Loucy (cell line): ENCODE measurements at regions not wholly inside any gene's neighbourhood (a gene's known extent, or its start where the extent isn't known, plus 50 kb on each side); places are given as distances from the start of the nearest gene placed in this dataset.

Experiments
- H2AFZ ChIP-seq: fragments of 200-600 bp; sonication (generic); 2 replicates; pipeline ENCODE4 v1.6.0; 2016; ENCODE audit warnings: antibody characterized with exemption, mild to moderate bottlenecking, low read length, moderate library complexity
- H3F3A ChIP-seq: fragments of 200-600 bp; 2 replicates; pipeline ENCODE4 v1.6.0; 2016; ENCODE audit warnings: antibody characterized with exemption, low read depth, mild to moderate bottlenecking
- H3K27me3 ChIP-seq: fragments of 200-600 bp; sonication (generic); 2 replicates; pipeline ENCODE4 v1.6.1; 2014; ENCODE audit warnings: low read length, mild to moderate bottlenecking; ENCODE audit not compliant: insufficient read depth, poor library complexity, severe bottlenecking
- H3K36me3 ChIP-seq: fragments of 200-600 bp; sonication (generic); 2 replicates; pipeline ENCODE4 v1.6.1; 2016; ENCODE audit warnings: low read length; ENCODE audit not compliant: insufficient read depth
- H3K4me1 ChIP-seq: fragments of 200-600 bp; sonication (generic); 2 replicates; pipeline ENCODE4 v1.5.1; 2014; ENCODE audit warnings: low read length, mild to moderate bottlenecking; ENCODE audit not compliant: insufficient read depth, poor library complexity, severe bottlenecking
- H3K4me2 ChIP-seq: fragments of 200-600 bp; sonication (generic); 2 replicates; pipeline ENCODE4 v1.6.0; 2014; ENCODE audit warnings: antibody characterized with exemption, low read length, low read depth, mild to moderate bottlenecking; ENCODE audit not compliant: poor library complexity, severe bottlenecking
- H3K4me3 ChIP-seq: fragments of 200-600 bp; sonication (generic); 2 replicates; pipeline ENCODE4 v1.5.1; 2014; ENCODE audit warnings: low read length, mild to moderate bottlenecking, mixed read lengths; ENCODE audit not compliant: poor library complexity, severe bottlenecking
- H3K79me2 ChIP-seq: fragments of 200-600 bp; sonication (generic); 2 replicates; pipeline ENCODE4 v1.6.1; 2014; ENCODE audit warnings: low read length; ENCODE audit not compliant: insufficient read depth
- H3K9ac ChIP-seq: fragments of 200-600 bp; sonication (generic); 2 replicates; pipeline ENCODE4 v1.6.0; 2014; ENCODE audit warnings: mild to moderate bottlenecking, low read depth, low read length, moderate library complexity; ENCODE audit not compliant: poor library complexity, severe bottlenecking
- H3K9me2 ChIP-seq: fragments of 200-600 bp; sonication (generic); replicated peaks from 2 replicates; pipeline ENCODE4 v1.6.1; 2016; ENCODE audit warnings: low read depth, low read length, mixed read lengths
- H3K9me3 ChIP-seq: fragments of 200-600 bp; sonication (generic); 2 replicates; pipeline ENCODE4 v1.6.1; 2014; ENCODE audit warnings: mild to moderate bottlenecking, antibody characterized with exemption, low read length, low read depth; ENCODE audit not compliant: insufficient read depth
- H4K20me1 ChIP-seq: fragments of 200-600 bp; sonication (generic); 2 replicates; pipeline ENCODE4 v1.6.0; 2014; ENCODE audit warnings: antibody characterized with exemption, low read length, mild to moderate bottlenecking; ENCODE audit not compliant: insufficient read depth, poor library complexity, severe bottlenecking
- EZH2phosphoT487 ChIP-seq: fragments of 200-600 bp; IDR thresholded peaks from 2 replicates; pipeline ENCODE4 v1.6.1; 2018; ENCODE audit warnings: antibody characterized with exemption, mild to moderate bottlenecking, moderate library complexity, borderline replicate concordance
- TF ChIP-seq, protein P1 (sequence below): fragments of 200-600 bp; sonication (generic); conservative IDR thresholded peaks from 2 replicates; pipeline ENCODE4 v1.5.1; 2014; ENCODE audit warnings: mild to moderate bottlenecking, antibody characterized with exemption, low read length

GRCh38 chr22:22130953-22131608, 113.5 kb upstream of the VPREB1 start:
- H3K27me3 ChIP-seq: no peaks in the 10 kb centered on the region

GRCh38 chr22:22129387-22129786, 115.2 kb upstream of the VPREB1 start:
- TF ChIP-seq, protein P1, sequence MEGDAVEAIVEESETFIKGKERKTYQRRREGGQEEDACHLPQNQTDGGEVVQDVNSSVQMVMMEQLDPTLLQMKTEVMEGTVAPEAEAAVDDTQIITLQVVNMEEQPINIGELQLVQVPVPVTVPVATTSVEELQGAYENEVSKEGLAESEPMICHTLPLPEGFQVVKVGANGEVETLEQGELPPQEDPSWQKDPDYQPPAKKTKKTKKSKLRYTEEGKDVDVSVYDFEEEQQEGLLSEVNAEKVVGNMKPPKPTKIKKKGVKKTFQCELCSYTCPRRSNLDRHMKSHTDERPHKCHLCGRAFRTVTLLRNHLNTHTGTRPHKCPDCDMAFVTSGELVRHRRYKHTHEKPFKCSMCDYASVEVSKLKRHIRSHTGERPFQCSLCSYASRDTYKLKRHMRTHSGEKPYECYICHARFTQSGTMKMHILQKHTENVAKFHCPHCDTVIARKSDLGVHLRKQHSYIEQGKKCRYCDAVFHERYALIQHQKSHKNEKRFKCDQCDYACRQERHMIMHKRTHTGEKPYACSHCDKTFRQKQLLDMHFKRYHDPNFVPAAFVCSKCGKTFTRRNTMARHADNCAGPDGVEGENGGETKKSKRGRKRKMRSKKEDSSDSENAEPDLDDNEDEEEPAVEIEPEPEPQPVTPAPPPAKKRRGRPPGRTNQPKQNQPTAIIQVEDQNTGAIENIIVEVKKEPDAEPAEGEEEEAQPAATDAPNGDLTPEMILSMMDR: no peak
- no peak for TF ChIP-seq EZH2phosphoT487

More at GRCh38 chr22:22130953-22131608, 113.5 kb upstream of the VPREB1 start:
- Histone ChIP-seq H4K20me1 (no peaks in the 10 kb centered on the region), H3F3A (no peaks in the 10 kb centered on the region), H2AFZ (no peak overlapping the region), H3K9ac (no peak overlapping the region), H3K79me2 (peaks cover 57% of the 10 kb centered on the region), H3K4me3 (no peak overlapping the region), H3K4me1 (peaks cover 39% of the 10 kb centered on the region), H3K4me2 (peak overlapping the region; percentile 44), H3K9me3 (no peaks in the 10 kb centered on the region), H3K9me2 (no peaks in the 10 kb centered on the region), H3K36me3 (no peaks in the 10 kb centered on the region)
- no peak for TF ChIP-seq EZH2phosphoT487
- TF ChIP-seq, protein P1: no peak

GRCh38 chr22:22128440-22128839, 116.1 kb upstream of the VPREB1 start:
- no peaks in the 10 kb centered on the region for H3F3A ChIP-seq
- no peaks in the 10 kb centered on the region for H3K36me3 ChIP-seq
- H2AFZ ChIP-seq: no peak overlapping the region
- peak overlapping the region; percentile 17 for H3K4me3 ChIP-seq
- no peaks in the 10 kb centered on the region for H3K9me3 ChIP-seq
- no peaks in the 10 kb centered on the region for H4K20me1 ChIP-seq
- peak overlapping the region; percentile 44 for H3K4me2 ChIP-seq
- no peaks in the 10 kb centered on the region for H3K9me2 ChIP-seq
- peaks cover 64% of the 10 kb centered on the region for H3K79me2 ChIP-seq
- peaks cover 47% of the 10 kb centered on the region for H3K4me1 ChIP-seq
- no peak for TF ChIP-seq EZH2phosphoT487
- TF ChIP-seq, protein P1: no peak
- H3K27me3 ChIP-seq: no peaks in the 10 kb centered on the region
- H3K9ac ChIP-seq: peak overlapping the region; percentile 5

More at GRCh38 chr22:22129387-22129786, 115.2 kb upstream of the VPREB1 start:
- H3K9ac ChIP-seq: no peak overlapping the region
- H3K4me1 ChIP-seq: peaks cover 47% of the 10 kb centered on the region
- no peaks in the 10 kb centered on the region for H3K36me3 ChIP-seq
- no peak overlapping the region for H2AFZ ChIP-seq
- peak overlapping the region; percentile 44 for H3K4me2 ChIP-seq
- H4K20me1 ChIP-seq: no peaks in the 10 kb centered on the region
- peak overlapping the region; percentile 16 for H3K4me3 ChIP-seq
- H3F3A ChIP-seq: no peaks in the 10 kb centered on the region
- H3K79me2 ChIP-seq: peaks cover 64% of the 10 kb centered on the region
- H3K27me3 ChIP-seq: no peaks in the 10 kb centered on the region
- H3K9me3 ChIP-seq: no peaks in the 10 kb centered on the region
- H3K9me2 ChIP-seq: no peaks in the 10 kb centered on the region
